Stimulated activated naive CD8-positive, alpha-beta T cell treated with anti-CD3 and anti-CD28 coated beads, Interleukin-15, Interleukin-2, amounts not matched to agents 100 ng/mL and 50 ng/mL, for 24 hours (primary cell): ENCODE measurements at regions not wholly inside any gene's neighbourhood (a gene's known extent, or its start where the extent isn't known, plus 50 kb on each side); places are given as distances from the start of the nearest gene placed in this dataset.

Experiments
- H3K27ac Mint-ChIP-seq: one replicate; pipeline ENCODE4 v1.8.0; 2021; ENCODE audit warnings: mild to moderate bottlenecking, mixed read lengths
- H3K27me3 Mint-ChIP-seq: one replicate; pipeline ENCODE4 v1.8.0; 2021; ENCODE audit warnings: mixed read lengths
- H3K36me3 Mint-ChIP-seq: one replicate; pipeline ENCODE4 v1.8.0; 2021; ENCODE audit warnings: low read depth, mixed read lengths
- H3K4me1 Mint-ChIP-seq: one replicate; pipeline ENCODE4 v1.8.0; 2021; ENCODE audit warnings: low read depth, mixed read lengths
- H3K4me3 Mint-ChIP-seq: one replicate; pipeline ENCODE4 v1.8.0; 2021; ENCODE audit warnings: mild to moderate bottlenecking, mixed read lengths
- H3K9me3 Mint-ChIP-seq: one replicate; pipeline ENCODE4 v1.8.0; 2021; ENCODE audit warnings: mixed read lengths

GRCh38 chr5:152987131-152987530 is 503.3 kb upstream of the GRIA1 start:
- no peak overlapping the region for H3K27ac Mint-ChIP-seq
- H3K4me3 Mint-ChIP-seq: no peak overlapping the region
- H3K9me3 Mint-ChIP-seq: peaks cover 11% of the 10 kb centered on the region
- H3K36me3 Mint-ChIP-seq: no peaks in the 10 kb centered on the region
- H3K27me3 Mint-ChIP-seq: no peaks in the 10 kb centered on the region
- H3K4me1 Mint-ChIP-seq: no peaks in the 10 kb centered on the region

GRCh38 chr5:152990217-152990616 is 500.3 kb upstream of the GRIA1 start:
- Mint-ChIP-seq H3K9me3 (peaks cover 8% of the 10 kb centered on the region), H3K4me3 (no peak overlapping the region), H3K27ac (no peak overlapping the region), H3K36me3 (no peaks in the 10 kb centered on the region), H3K27me3 (no peaks in the 10 kb centered on the region), H3K4me1 (no peaks in the 10 kb centered on the region)

DNA sequence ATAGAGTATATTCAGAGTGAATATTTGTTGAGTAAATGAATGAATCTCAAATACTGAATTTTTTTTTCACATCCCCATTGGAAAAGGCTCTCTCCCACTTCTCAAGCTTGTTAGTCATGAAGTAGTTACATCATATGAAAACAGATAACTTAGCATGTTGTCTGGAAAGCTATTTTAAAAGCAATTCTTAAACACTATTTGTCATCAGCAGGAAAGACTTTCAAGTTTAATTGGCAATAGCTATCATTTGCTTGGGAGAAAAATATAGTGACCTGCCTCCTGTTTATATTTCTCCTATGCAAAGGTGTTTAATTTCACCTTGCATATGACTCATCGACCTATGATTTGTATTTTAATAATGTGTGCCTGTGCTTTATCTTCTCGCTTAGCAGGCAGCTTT is 499.8 kb upstream of the GRIA1 start:
- Mint-ChIP-seq H3K4me1 (no peaks in the 10 kb centered on the region), H3K9me3 (peaks cover 8% of the 10 kb centered on the region), H3K4me3 (no peak overlapping the region), H3K36me3 (no peaks in the 10 kb centered on the region), H3K27me3 (no peaks in the 10 kb centered on the region), H3K27ac (no peak overlapping the region)

DNA sequence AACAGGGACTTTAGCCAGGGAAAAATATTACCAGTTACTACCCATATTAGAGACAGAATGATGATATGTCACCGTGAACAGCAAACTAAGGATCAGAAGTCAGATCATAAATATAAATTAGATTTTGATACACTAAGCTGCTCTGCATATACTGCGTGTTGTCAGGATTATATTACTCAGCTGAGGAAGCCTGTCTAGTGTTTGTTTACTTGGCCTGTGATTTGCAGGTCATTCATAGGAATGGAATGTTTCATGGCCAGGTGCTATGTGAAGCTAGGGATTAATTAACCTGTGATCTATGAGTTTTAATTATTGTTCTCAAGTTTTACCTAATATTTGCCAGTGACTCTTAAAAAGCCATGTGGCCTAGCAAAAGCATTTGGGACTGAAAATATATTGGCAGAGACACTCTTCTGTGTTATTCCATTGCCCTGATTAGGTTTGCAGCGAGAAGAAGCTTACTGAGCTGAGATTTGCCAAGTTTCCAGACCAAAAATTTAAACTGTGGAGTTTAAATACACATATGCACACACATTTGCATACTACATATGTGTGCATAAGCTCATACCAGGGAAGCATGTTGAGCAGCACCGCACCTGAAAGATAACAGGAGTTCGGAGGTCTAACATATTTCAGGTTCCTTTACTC is 496.3 kb upstream of the GRIA1 start:
- H3K4me1 Mint-ChIP-seq: no peaks in the 10 kb centered on the region
- H3K27ac Mint-ChIP-seq: no peak overlapping the region
- no peak overlapping the region for H3K4me3 Mint-ChIP-seq
- H3K36me3 Mint-ChIP-seq: no peaks in the 10 kb centered on the region
- no peaks in the 10 kb centered on the region for H3K9me3 Mint-ChIP-seq
- H3K27me3 Mint-ChIP-seq: no peaks in the 10 kb centered on the region

DNA sequence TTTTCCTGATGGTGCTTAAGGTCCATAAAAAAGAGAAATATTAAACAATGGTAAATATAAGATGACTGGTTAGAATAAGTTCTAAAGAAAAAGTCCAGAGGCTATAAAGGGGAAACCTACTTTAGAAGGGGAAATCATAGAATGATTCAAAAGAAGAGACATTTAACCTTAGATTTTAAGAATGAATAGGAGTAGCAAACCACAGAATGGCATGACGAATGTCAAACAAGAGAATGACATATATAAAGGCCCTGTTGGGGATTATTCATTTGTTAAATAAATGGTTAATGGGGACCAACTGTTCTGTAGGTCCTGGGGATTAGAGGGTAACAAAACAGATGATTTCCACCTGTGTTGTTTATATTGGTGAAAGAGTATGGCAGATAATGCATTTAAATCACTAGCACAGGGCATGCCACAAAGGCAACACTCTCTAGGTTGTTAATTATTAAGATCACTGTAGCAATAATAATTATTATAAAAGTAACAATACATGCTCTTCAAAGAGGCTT is 495.2 kb upstream of the GRIA1 start:
- Mint-ChIP-seq H3K4me3 (no peak overlapping the region), H3K27me3 (no peaks in the 10 kb centered on the region), H3K27ac (no peak overlapping the region), H3K9me3 (peaks cover under 1% of the 10 kb centered on the region), H3K4me1 (no peaks in the 10 kb centered on the region), H3K36me3 (no peaks in the 10 kb centered on the region)

DNA sequence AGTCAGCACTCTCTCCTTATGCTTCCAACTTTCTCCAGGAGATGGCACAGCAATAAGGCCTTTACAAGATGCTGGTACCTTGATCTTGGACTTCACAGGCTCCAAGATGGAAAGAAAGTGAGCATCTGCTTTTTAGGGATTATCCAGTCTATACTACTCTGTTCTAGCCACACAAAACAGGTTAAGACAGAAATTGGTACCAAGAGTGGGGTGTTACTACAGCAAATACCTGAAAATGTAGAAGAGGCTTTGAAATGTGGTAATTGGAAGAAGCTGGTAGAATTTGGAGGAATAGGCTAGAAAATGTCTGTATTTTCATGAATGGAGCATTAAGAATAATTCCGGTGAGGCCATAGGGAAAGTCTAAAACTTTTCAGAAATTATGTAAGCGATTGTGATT is 484.8 kb upstream of the GRIA1 start:
- Mint-ChIP-seq H3K27me3 (no peaks in the 10 kb centered on the region), H3K36me3 (no peaks in the 10 kb centered on the region), H3K4me3 (no peak overlapping the region), H3K27ac (no peak overlapping the region), H3K9me3 (peaks cover 22% of the 10 kb centered on the region), H3K4me1 (no peaks in the 10 kb centered on the region)

GRCh38 chr5:153006681-153007080 is 483.8 kb upstream of the GRIA1 start:
- H3K27ac Mint-ChIP-seq: no peak overlapping the region
- H3K4me3 Mint-ChIP-seq: no peak overlapping the region
- H3K9me3 Mint-ChIP-seq: peaks cover 23% of the 10 kb centered on the region

DNA sequence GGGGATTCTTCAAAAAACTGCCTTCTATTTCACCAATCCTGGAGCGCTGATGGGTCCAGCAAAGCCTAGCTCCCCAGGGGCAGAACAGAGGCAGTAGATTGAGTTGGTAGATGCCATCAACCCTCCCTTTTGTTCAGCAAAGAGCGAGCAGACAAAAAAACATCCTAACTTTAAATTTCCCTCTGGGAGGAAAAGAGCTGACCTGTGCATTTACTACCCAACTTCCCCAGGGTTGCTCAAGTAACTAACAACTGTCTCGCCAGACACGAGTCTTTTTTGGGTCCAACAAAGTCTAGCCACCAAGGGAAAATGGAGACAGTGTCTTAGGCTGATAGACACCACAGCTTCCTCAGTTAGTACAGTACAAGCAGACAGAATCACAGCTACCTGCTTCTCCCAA is 476.3 kb upstream of the GRIA1 start:
- no peak overlapping the region for H3K27ac Mint-ChIP-seq
- H3K4me3 Mint-ChIP-seq: no peak overlapping the region
- H3K4me1 Mint-ChIP-seq: no peaks in the 10 kb centered on the region
- H3K36me3 Mint-ChIP-seq: no peaks in the 10 kb centered on the region
- H3K27me3 Mint-ChIP-seq: no peaks in the 10 kb centered on the region
- H3K9me3 Mint-ChIP-seq: peaks cover 14% of the 10 kb centered on the region

More at GRCh38 chr5:153006681-153007080, 483.8 kb upstream of the GRIA1 start:
- no peaks in the 10 kb centered on the region for H3K4me1 Mint-ChIP-seq
- H3K27me3 Mint-ChIP-seq: no peaks in the 10 kb centered on the region
- H3K36me3 Mint-ChIP-seq: no peaks in the 10 kb centered on the region

DNA sequence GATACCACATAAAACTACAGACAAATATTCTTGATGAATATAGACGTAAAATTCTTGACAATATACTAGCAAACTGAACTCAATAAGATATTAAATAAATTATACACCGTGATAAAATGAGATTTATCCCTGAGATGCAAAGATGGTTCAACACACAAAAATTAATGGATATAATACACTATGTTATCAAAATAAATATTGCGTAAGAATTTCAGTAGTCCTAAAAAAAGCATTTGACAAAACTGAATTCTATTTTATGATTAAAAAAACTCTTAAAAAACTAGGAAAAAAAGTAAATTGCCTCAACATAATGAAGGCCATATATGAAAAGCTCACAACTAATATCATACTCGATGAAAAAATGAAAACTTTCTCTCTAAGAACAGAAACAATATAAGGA is 472.3 kb upstream of the GRIA1 start:
- Mint-ChIP-seq H3K4me3 (no peak overlapping the region), H3K27ac (no peak overlapping the region), H3K9me3 (peaks cover 23% of the 10 kb centered on the region), H3K4me1 (no peaks in the 10 kb centered on the region), H3K27me3 (no peaks in the 10 kb centered on the region), H3K36me3 (no peaks in the 10 kb centered on the region)

DNA sequence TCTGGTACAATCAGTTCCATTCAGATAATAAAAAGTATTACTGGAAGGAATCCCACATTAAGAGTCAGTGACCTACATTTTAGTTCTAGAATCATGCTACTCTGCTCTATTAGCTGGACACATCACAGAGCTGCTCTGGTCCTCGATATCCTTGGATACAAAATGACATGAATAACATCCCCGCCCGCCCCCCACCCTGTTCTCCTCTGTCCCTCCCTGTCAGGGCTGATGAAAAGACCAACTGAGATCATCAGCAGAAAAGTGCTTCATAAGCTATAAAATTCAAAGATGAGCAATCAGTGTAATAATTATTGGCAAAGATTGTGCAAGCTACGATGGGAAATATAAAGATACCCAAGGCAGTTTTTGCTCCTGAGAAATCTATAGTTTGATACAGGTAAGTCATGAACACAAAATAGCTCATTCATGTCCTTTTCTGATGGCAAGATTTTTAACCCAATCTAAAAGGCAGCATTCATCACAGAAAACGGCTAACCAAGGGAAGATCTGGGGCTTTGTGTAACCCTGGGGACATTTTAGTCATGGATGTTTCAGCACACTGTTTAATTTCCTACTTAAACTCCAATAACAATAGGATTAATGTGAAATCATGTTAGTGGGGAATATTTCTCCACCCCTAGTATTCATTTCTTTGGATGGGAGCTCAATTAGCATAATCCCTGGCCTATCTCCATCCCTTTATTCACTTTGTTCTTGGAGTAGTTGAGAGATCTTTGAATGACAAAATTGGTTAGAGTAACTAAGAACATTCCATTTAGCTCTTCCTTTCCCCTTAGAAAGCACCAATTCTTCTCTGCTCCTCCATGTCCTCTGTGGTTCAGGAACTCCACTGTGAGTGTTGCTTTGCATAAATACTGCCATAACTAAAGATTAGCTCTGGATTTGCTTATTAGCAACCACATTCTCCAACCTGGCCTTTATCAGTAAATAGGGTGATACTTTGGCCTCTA is 459.4 kb upstream of the GRIA1 start:
- Mint-ChIP-seq H3K36me3 (no peaks in the 10 kb centered on the region), H3K27ac (no peak overlapping the region), H3K9me3 (peaks cover 4% of the 10 kb centered on the region), H3K27me3 (no peaks in the 10 kb centered on the region), H3K4me1 (no peaks in the 10 kb centered on the region), H3K4me3 (no peak overlapping the region)

DNA sequence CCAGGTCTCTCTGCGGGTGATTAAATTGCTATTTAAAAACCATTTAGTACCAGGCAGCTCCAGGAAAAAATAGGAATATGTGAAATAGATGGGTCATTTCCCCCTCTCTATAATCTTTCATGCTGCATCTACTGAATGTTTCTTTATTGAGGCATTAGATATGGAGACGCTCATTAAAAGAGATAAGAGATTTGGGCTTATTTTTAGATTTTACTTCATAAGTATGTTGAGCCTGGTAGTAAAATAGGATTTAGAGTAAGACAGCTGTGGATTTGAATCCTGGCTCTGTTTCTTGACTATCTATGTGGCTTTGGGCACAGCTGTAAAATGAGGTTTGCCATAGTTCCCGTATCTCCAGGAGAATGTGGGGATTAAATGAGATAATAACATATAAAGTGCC is 451.0 kb upstream of the GRIA1 start:
- Mint-ChIP-seq H3K9me3 (peaks cover 27% of the 10 kb centered on the region), H3K4me1 (no peaks in the 10 kb centered on the region), H3K27ac (no peak overlapping the region), H3K4me3 (no peak overlapping the region), H3K27me3 (no peaks in the 10 kb centered on the region), H3K36me3 (no peaks in the 10 kb centered on the region)

DNA sequence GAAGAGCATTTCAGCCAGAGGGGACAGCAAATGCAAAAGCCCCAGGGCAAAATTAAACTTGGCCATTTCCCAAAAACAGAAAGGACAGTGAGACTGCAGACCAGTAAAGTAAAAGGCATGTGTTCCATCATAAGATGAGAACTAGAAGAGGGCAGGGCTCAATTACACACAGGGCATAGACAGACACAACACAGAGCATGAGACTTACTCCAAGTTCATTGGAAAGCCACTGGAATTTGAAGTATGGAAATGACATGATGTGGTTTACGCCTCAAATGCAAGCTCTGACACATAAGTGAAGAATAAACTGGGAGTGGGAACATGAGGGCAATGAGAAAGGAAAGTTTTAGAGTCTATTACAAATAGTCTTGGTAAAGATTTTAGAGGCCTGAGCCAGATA is 446.6 kb upstream of the GRIA1 start:
- Mint-ChIP-seq H3K4me3 (no peak overlapping the region), H3K27me3 (no peaks in the 10 kb centered on the region), H3K4me1 (no peaks in the 10 kb centered on the region), H3K27ac (no peak overlapping the region), H3K9me3 (peaks cover 22% of the 10 kb centered on the region), H3K36me3 (no peaks in the 10 kb centered on the region)

GRCh38 chr5:153050496-153051179 is 439.8 kb upstream of the GRIA1 start:
- Mint-ChIP-seq H3K36me3 (no peaks in the 10 kb centered on the region), H3K27ac (no peak overlapping the region), H3K4me1 (no peaks in the 10 kb centered on the region), H3K4me3 (no peak overlapping the region), H3K9me3 (peaks cover 9% of the 10 kb centered on the region), H3K27me3 (no peaks in the 10 kb centered on the region)

DNA sequence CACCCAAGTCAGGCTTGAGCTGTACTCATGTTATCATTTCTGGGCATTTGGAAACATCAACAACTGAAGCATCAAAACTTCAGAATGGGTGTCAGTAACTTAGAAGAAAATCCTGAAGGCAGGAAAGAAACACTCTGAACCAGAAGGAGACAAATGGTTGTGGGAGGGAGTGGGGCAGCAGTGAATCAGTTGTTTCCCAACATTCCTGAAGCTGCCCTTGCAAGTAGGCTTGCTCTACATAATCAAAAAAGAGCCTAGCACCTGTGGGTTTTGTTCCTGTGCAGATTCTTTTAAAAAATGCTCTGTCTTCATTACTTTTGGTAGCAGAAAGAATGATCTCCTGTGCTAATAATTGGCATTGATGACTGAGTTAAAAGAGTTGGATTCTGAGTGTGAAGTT is 424.2 kb upstream of the GRIA1 start:
- Mint-ChIP-seq H3K4me3 (no peak overlapping the region), H3K27me3 (no peaks in the 10 kb centered on the region), H3K36me3 (no peaks in the 10 kb centered on the region), H3K27ac (no peak overlapping the region), H3K9me3 (no peaks in the 10 kb centered on the region), H3K4me1 (no peaks in the 10 kb centered on the region)

- no peaks in the 10 kb centered on the region for H3K9me3 Mint-ChIP-seq
- no peak overlapping the region for H3K27ac Mint-ChIP-seq
- no peaks in the 10 kb centered on the region for H3K36me3 Mint-ChIP-seq
- no peaks in the 10 kb centered on the region for H3K27me3 Mint-ChIP-seq
- H3K4me3 Mint-ChIP-seq: no peak overlapping the region
- no peaks in the 10 kb centered on the region for H3K4me1 Mint-ChIP-seq
Measured at GRCh38 chr5:153067869-153068268, 422.6 kb upstream of the GRIA1 start.
